ENCODE measurements at regions not wholly inside any gene's neighbourhood (a gene's known extent, or its start where the extent isn't known, plus 50 kb on each side); places are given as distances from the start of the nearest gene placed in this dataset.

GRCh38 chrX:17939724-17940123 is 78.6 kb upstream of the RAI2 start:
- Mint-ChIP-seq H3K36me3 (ENCODE audit: low read depth) (no peaks in the 10 kb centered on the region), H3K4me3 (ENCODE audit: unreplicated experiment) (no peak overlapping the region), H3K27me3 (ENCODE audit: low read depth) (no peaks in the 10 kb centered on the region), H3K4me1 (ENCODE audit: low read depth) (no peaks in the 10 kb centered on the region), H3K9me3 (ENCODE audit: low read depth) (peaks cover 11% of the 10 kb centered on the region), H3K27ac (ENCODE audit: unreplicated experiment) (no peak overlapping the region)
- TF ChIP-seq CTCF (IDR thresholded peaks at IDR 0.05), result no peak
- DNase-seq (ENCODE audit: low spot score), result no peak

- Mint-ChIP-seq H3K9me3 (ENCODE audit: low read depth) (peaks cover 11% of the 10 kb centered on the region), H3K4me3 (ENCODE audit: unreplicated experiment) (no peak overlapping the region), H3K27ac (ENCODE audit: unreplicated experiment) (no peak overlapping the region), H3K27me3 (ENCODE audit: low read depth) (no peaks in the 10 kb centered on the region), H3K36me3 (ENCODE audit: low read depth) (no peaks in the 10 kb centered on the region), H3K4me1 (ENCODE audit: low read depth) (no peaks in the 10 kb centered on the region)
- no peak for TF ChIP-seq CTCF (IDR thresholded peaks at IDR 0.05)
- no peak for DNase-seq (ENCODE audit: low spot score)
Measured at GRCh38 chrX:17933856-17934255, 72.8 kb upstream of the RAI2 start.

- Mint-ChIP-seq H3K4me1 (ENCODE audit: low read depth) (no peaks in the 10 kb centered on the region), H3K36me3 (ENCODE audit: low read depth) (no peaks in the 10 kb centered on the region), H3K27ac (ENCODE audit: unreplicated experiment) (no peak overlapping the region), H3K4me3 (ENCODE audit: unreplicated experiment) (no peak overlapping the region), H3K9me3 (ENCODE audit: low read depth) (peaks cover 11% of the 10 kb centered on the region), H3K27me3 (ENCODE audit: low read depth) (no peaks in the 10 kb centered on the region)
- no peak for TF ChIP-seq CTCF (IDR thresholded peaks at IDR 0.05)
- no peak for DNase-seq (ENCODE audit: low spot score)
Measured at GRCh38 chrX:17932781-17933180, 71.7 kb upstream of the RAI2 start.

GRCh38 chrX:17931855-17932254 is 70.8 kb upstream of the RAI2 start:
- Mint-ChIP-seq H3K27ac (ENCODE audit: unreplicated experiment) (no peak overlapping the region), H3K27me3 (ENCODE audit: low read depth) (no peaks in the 10 kb centered on the region), H3K4me1 (ENCODE audit: low read depth) (no peaks in the 10 kb centered on the region), H3K9me3 (ENCODE audit: low read depth) (peaks cover 3% of the 10 kb centered on the region), H3K36me3 (ENCODE audit: low read depth) (no peaks in the 10 kb centered on the region), H3K4me3 (ENCODE audit: unreplicated experiment) (no peak overlapping the region)
- no peak for DNase-seq (ENCODE audit: low spot score)
- no peak for TF ChIP-seq CTCF (IDR thresholded peaks at IDR 0.05)

GRCh38 chrX:17930850-17931249 is 69.8 kb upstream of the RAI2 start:
- peak; percentile 24 for TF ChIP-seq CTCF (IDR thresholded peaks at IDR 0.05)
- H3K9me3 Mint-ChIP-seq (ENCODE audit: low read depth), result peaks cover 8% of the 10 kb centered on the region
- H3K27me3 Mint-ChIP-seq (ENCODE audit: low read depth), result no peaks in the 10 kb centered on the region
- H3K4me1 Mint-ChIP-seq (ENCODE audit: low read depth), result no peaks in the 10 kb centered on the region
- no peak for DNase-seq (ENCODE audit: low spot score)
- no peaks in the 10 kb centered on the region for H3K36me3 Mint-ChIP-seq (ENCODE audit: low read depth)
- no peak overlapping the region for H3K4me3 Mint-ChIP-seq (ENCODE audit: unreplicated experiment)
- H3K27ac Mint-ChIP-seq (ENCODE audit: unreplicated experiment), result no peak overlapping the region
